ENCODE measurements at regions not wholly inside any gene's neighbourhood (a gene's known extent, or its start where the extent isn't known, plus 50 kb on each side); places are given as distances from the start of the nearest gene placed in this dataset.

- TF ChIP-seq EGR1 (IDR thresholded peaks at IDR 0.05; ENCODE audit: low read depth) (no peak), MAX (IDR thresholded peaks at IDR 0.05) (no peak), POLR2AphosphoS5 (IDR thresholded peaks at IDR 0.05; ENCODE audit: low read depth, low read length) (no peak), YY1 (IDR thresholded peaks at IDR 0.05; ENCODE audit: extremely low read depth, insufficient replicate concordance, low read depth, low read length) (no peak), EZH2phosphoT487 (IDR thresholded peaks at IDR 0.05; ENCODE audit: borderline replicate concordance) (no peak), JUND (IDR thresholded peaks at IDR 0.05) (no peak), CBX3 (IDR thresholded peaks at IDR 0.05; ENCODE audit: low read depth) (no peak), RAD21 (IDR thresholded peaks at IDR 0.05; ENCODE audit: low read depth) (no peak), ZFX (IDR thresholded peaks at IDR 0.05) (no peak), TCF7L2 (IDR thresholded peaks at IDR 0.05; ENCODE audit: borderline replicate concordance, extremely low read depth, insufficient read depth, insufficient read length) (no peak)
Observed at GRCh38 chr6:6497541-6497940, 91.0 kb upstream of the LY86 start (continued).

GRCh38 chr6:6497976-6498375, 90.5 kb upstream of the LY86 start:
- Histone ChIP-seq H3K9ac (ENCODE audit: low read length) (no peak overlapping the region), H2AFZ (ENCODE audit: low read depth, low read length, poor library complexity, severe bottlenecking) (no peak overlapping the region), H3K9me3 (ENCODE audit: control insufficient read depth in 1 of 2, insufficient read depth in 1 of 2, low read depth in 1 of 2, low read length in 2 of 2) (no peaks in the 10 kb centered on the region), H3K4me3 (replicated peaks in 1 of 2; ENCODE audit: low read depth in 1 of 2, low read length in 2 of 2) (no peak overlapping the region), H3K27ac (ENCODE audit: low read depth, low read length) (no peak overlapping the region), H3K4me1 (ENCODE audit: control insufficient read depth in 1 of 2, insufficient read depth in 2 of 2, low read length in 2 of 2) (no peaks in the 10 kb centered on the region), H4K20me1 (ENCODE audit: insufficient read depth) (no peaks in the 10 kb centered on the region), H3K27me3 (ENCODE audit: insufficient read depth, low read length) (peaks cover 31% of the 10 kb centered on the region), H3K9me2 (ENCODE audit: insufficient read depth) (no peaks in the 10 kb centered on the region), H3K36me3 (ENCODE audit: control insufficient read depth in 1 of 2, insufficient read depth in 2 of 2, low read length in 2 of 2) (no peaks in the 10 kb centered on the region), H3K4me2 (ENCODE audit: low read length) (no peak overlapping the region), H3K79me2 (ENCODE audit: insufficient read depth, low read length) (no peaks in the 10 kb centered on the region)
- POLR2A ChIA-PET, result no interaction called here
- intact Hi-C loops (cut with micrococcal nuclease), result no loop called here
- RAD21 ChIA-PET (ENCODE audit: low non-redundant PET in 1 of 2, low total read pairs in 2 of 2, uncharacterized antibody in 2 of 2, unreplicated experiment in 2 of 2), result no interaction called here
- TF ChIP-seq EGR1 (IDR thresholded peaks at IDR 0.05; ENCODE audit: low read depth) (no peak), CTCF (IDR thresholded peaks at IDR 0.05 in 2 of 3, conservative IDR thresholded peaks at IDR 0.05 in 1 of 3; ENCODE audit: borderline replicate concordance in 1 of 3, insufficient read depth in 1 of 3, low read depth in 2 of 3, low read length in 2 of 3) (no peak), ATF3 (IDR thresholded peaks at IDR 0.05) (no peak), ZFX (IDR thresholded peaks at IDR 0.05) (no peak), ELF1 (IDR thresholded peaks at IDR 0.05; ENCODE audit: borderline replicate concordance, low read depth) (no peak), JUND (IDR thresholded peaks at IDR 0.05) (no peak), SRF (IDR thresholded peaks at IDR 0.05; ENCODE audit: low read depth) (no peak), POLR2AphosphoS5 (IDR thresholded peaks at IDR 0.05; ENCODE audit: low read depth, low read length) (no peak), EZH2phosphoT487 (IDR thresholded peaks at IDR 0.05; ENCODE audit: borderline replicate concordance) (no peak), EZH2 (IDR thresholded peaks at IDR 0.05) (no peak), RAD21 (IDR thresholded peaks at IDR 0.05; ENCODE audit: low read depth) (no peak), YY1 (IDR thresholded peaks at IDR 0.05; ENCODE audit: extremely low read depth, insufficient replicate concordance, low read depth, low read length) (no peak), FOSL1 (IDR thresholded peaks at IDR 0.05; ENCODE audit: low read depth) (no peak), SIN3A (IDR thresholded peaks at IDR 0.05; ENCODE audit: low read depth) (no peak)
- DNase-seq (ENCODE audit: low read depth, low spot score) (no peak), ATAC-seq (no peak)
- no TSS peak for BruUV-seq (replicated peaks)
- CTCF ChIA-PET, result no interaction called here

All from HCT116 (cell line).